Fibroblast of lung (primary cell): ENCODE measurements at regions not wholly inside any gene's neighbourhood (a gene's known extent, or its start where the extent isn't known, plus 50 kb on each side); places are given as distances from the start of the nearest gene placed in this dataset.

Experiments
- DNase-seq, 2 donors: peaks; one replicate each; pipeline versions ENCODE4 v3.0.0 to v3.0.0-alpha.2; 2010; ENCODE audit warnings: low read depth in 2 of 2
- H2AFZ ChIP-seq: 2 replicates; pipeline ENCODE4 v1.5.1; 2012; ENCODE audit warnings: low read length, control low read depth, inconsistent platforms
- H3K27ac ChIP-seq: 2 replicates; pipeline ENCODE4 v1.5.1; 2011; ENCODE audit warnings: low read length, control low read depth; ENCODE audit not compliant: insufficient read depth
- H3K27me3 ChIP-seq: 2 replicates; pipeline ENCODE4 v1.5.1; 2011; ENCODE audit warnings: mild to moderate bottlenecking, low read length; ENCODE audit not compliant: control insufficient read depth, insufficient read depth
- H3K36me3 ChIP-seq: 2 replicates; pipeline ENCODE4 v1.5.1; 2011; ENCODE audit warnings: low read length; ENCODE audit not compliant: control insufficient read depth, insufficient read depth
- H3K4me1 ChIP-seq: 2 replicates; pipeline ENCODE4 v1.5.1; 2011; ENCODE audit warnings: low read length; ENCODE audit not compliant: control insufficient read depth, insufficient read depth; ENCODE audit errors: extremely low read depth
- H3K4me2 ChIP-seq: 2 replicates; pipeline ENCODE4 v1.5.1; 2011; ENCODE audit warnings: low read length, control low read depth; ENCODE audit not compliant: insufficient read depth; ENCODE audit errors: extremely low read depth
- H3K4me3 ChIP-seq, 4 experiments: fragments of 200-600 bp in 1 of 4; sonication (generic) in 1 of 4; replicated peaks in 1 of 4; 2 replicates each; pipeline ENCODE4 v1.5.1; 2011 to 2016; ENCODE audit warnings: low read length in 4 of 4, low read depth in 3 of 4, mild to moderate bottlenecking in 3 of 4, control low read depth in 2 of 4, inconsistent platforms in 1 of 4, mixed read lengths in 1 of 4; ENCODE audit not compliant: insufficient read depth in 1 of 4; ENCODE audit errors: control extremely low read depth in 1 of 4
- H3K79me2 ChIP-seq: 2 replicates; pipeline ENCODE4 v1.5.1; 2012; ENCODE audit warnings: mild to moderate bottlenecking, low read length, inconsistent platforms; ENCODE audit not compliant: control insufficient read depth, insufficient read depth
- H3K9ac ChIP-seq: 2 replicates; pipeline ENCODE4 v1.5.1; 2011; ENCODE audit warnings: mild to moderate bottlenecking, low read length, control low read depth; ENCODE audit not compliant: insufficient read depth
- H3K9me3 ChIP-seq: 2 replicates; pipeline ENCODE4 v1.5.1; 2012; ENCODE audit warnings: low read depth, low read length; ENCODE audit not compliant: control insufficient read depth, insufficient read depth
- H4K20me1 ChIP-seq: 2 replicates; pipeline ENCODE4 v1.5.1; 2011; ENCODE audit warnings: low read length; ENCODE audit not compliant: control insufficient read depth, insufficient read depth; ENCODE audit errors: extremely low read depth
- CTCF ChIP-seq, 2 donors: IDR thresholded peaks in 1 of 2; conservative IDR thresholded peaks in 1 of 2; 1 replicate in 1 of 2; 2 replicates in 1 of 2; pipeline ENCODE4 v1.5.1; 2011 to 2012; ENCODE audit warnings: low read length in 2 of 2, control low read depth in 1 of 2, inconsistent platforms in 1 of 2, low read depth in 1 of 2, mild to moderate bottlenecking in 1 of 2
- EZH2 ChIP-seq: IDR thresholded peaks from 2 replicates; pipeline ENCODE4 v1.5.1; 2012; ENCODE audit warnings: low read length, control low read depth, mild to moderate bottlenecking; ENCODE audit errors: missing control alignments

DNA sequence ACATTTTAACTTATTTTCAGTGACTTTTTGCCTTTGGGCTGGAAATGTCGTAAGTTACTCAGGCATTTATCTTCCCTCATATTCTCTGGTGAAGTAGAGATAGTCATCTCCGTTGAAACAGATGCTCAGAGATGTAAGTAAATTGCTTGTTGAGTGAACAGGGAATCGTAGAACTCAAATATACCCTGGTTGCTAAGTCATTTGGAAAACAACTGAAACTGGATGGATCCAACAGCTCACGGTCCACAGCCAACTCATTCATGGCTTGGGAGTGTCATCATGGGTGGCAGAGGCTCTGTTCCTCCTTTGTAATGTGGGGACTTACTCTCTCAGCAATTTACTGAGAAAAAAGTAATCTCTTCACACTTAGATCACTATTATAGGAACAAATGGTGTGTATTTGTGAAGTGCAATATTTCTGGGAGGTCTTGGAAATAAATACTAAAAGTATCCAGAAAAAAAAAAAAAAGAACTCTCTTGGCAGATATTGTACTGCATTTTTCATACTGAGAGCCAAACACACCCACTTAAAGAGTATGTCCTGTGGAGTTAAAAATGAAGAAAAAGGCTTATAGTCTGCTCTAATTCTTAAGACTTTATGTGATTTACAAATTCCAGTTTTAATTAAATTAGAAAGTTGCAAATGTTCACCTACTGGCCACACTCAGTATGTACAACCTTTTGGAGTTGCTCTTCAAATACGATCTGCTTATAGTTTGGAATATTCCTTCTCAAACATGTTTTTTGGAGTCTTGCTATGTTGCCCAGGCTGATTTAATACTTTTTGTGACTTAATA is 107.4 kb downstream of the LEPR start:
- Histone ChIP-seq H3K36me3 (no peaks in the 10 kb centered on the region), H3K4me1 (no peaks in the 10 kb centered on the region), H3K27ac (no peak overlapping the region), H3K4me2 (peak overlapping the region; percentile 48), H3K27me3 (peaks cover 18% of the 10 kb centered on the region), H4K20me1 (peaks cover under 1% of the 10 kb centered on the region), H2AFZ (no peak overlapping the region), H3K79me2 (no peaks in the 10 kb centered on the region), H3K9me3 (no peaks in the 10 kb centered on the region), H3K9ac (no peak overlapping the region), H3K4me3 (peak overlapping the region in 1 of 4 experiments; percentile 13)
- TF ChIP-seq EZH2 (no peak), CTCF (conservative IDR thresholded peaks at IDR 0.05 in 1 of 2, IDR thresholded peaks at IDR 0.05 in 1 of 2; ENCODE audit: low read depth in 1 of 2, low read length in 2 of 2) (peak in 1 of 2 donors; percentile 18)
- no peak for DNase-seq

GRCh38 chr1:65531972-65532570 is 111.6 kb downstream of the LEPR start:
- no peak for DNase-seq
- H3K9me3 ChIP-seq: no peaks in the 10 kb centered on the region
- H2AFZ ChIP-seq: no peak overlapping the region
- H3K27ac ChIP-seq: no peak overlapping the region
- no peak overlapping the region for H3K4me2 ChIP-seq
- H4K20me1 ChIP-seq: no peaks in the 10 kb centered on the region
- H3K36me3 ChIP-seq: no peaks in the 10 kb centered on the region
- no peak overlapping the region for H3K9ac ChIP-seq
- no peaks in the 10 kb centered on the region for H3K4me1 ChIP-seq
- no peaks in the 10 kb centered on the region for H3K79me2 ChIP-seq
- TF ChIP-seq EZH2 (no peak), CTCF (conservative IDR thresholded peaks at IDR 0.05 in 1 of 2, IDR thresholded peaks at IDR 0.05 in 1 of 2; ENCODE audit: low read depth in 1 of 2, low read length in 2 of 2) (no peak)
- H3K27me3 ChIP-seq: peaks cover 3% of the 10 kb centered on the region
- H3K4me3 ChIP-seq: no peak overlapping the region

DNA sequence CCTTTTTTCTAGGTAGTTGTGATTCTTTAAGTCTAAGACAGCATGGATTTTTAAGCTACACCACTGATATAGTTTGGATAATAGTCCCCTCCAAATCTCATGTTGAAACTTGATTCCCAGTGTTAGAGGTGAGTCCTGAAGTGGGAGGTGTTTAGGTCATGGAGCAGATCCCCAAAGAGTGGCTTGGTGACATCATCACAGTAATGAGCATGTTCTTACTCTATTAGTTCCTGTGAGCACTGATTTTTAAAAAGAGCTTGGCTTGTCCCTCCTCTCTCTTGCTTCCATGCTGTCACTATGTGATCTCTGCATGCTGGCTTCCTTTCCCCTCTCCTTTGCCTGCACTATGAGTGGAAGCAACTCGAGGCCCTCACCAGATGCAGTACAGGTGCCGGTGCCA is 115.5 kb downstream of the LEPR start:
- Histone ChIP-seq H3K9me3 (no peaks in the 10 kb centered on the region), H3K4me3 (no peak overlapping the region), H3K9ac (no peak overlapping the region), H3K4me2 (no peak overlapping the region), H2AFZ (no peak overlapping the region), H3K36me3 (no peaks in the 10 kb centered on the region), H3K4me1 (no peaks in the 10 kb centered on the region), H3K27me3 (no peaks in the 10 kb centered on the region), H3K27ac (no peak overlapping the region), H3K79me2 (no peaks in the 10 kb centered on the region), H4K20me1 (no peaks in the 10 kb centered on the region)
- no peak for DNase-seq
- TF ChIP-seq EZH2: no peak
- no peak for TF ChIP-seq CTCF (conservative IDR thresholded peaks at IDR 0.05 in 1 of 2, IDR thresholded peaks at IDR 0.05 in 1 of 2; ENCODE audit: low read depth in 1 of 2, low read length in 2 of 2)
